Loucy (cell line): ENCODE measurements at regions not wholly inside any gene's neighbourhood (a gene's known extent, or its start where the extent isn't known, plus 50 kb on each side); places are given as distances from the start of the nearest gene placed in this dataset.
"Not testable (repeated sequence)": the region's sequence is repeated elsewhere in the genome, so short reads cannot be mapped to it uniquely, and the experiment has no call there.

Experiments used
- EZH2phosphoT487 ChIP-seq: fragments of 200-600 bp; IDR thresholded peaks from 2 replicates; pipeline ENCODE4 v1.6.1; 2018; ENCODE audit warnings: antibody characterized with exemption, mild to moderate bottlenecking, moderate library complexity, borderline replicate concordance
- TF ChIP-seq, protein P1 (sequence below): fragments of 200-600 bp; sonication (generic); conservative IDR thresholded peaks from 2 replicates; pipeline ENCODE4 v1.5.1; 2014; ENCODE audit warnings: mild to moderate bottlenecking, antibody characterized with exemption, low read length

DNA sequence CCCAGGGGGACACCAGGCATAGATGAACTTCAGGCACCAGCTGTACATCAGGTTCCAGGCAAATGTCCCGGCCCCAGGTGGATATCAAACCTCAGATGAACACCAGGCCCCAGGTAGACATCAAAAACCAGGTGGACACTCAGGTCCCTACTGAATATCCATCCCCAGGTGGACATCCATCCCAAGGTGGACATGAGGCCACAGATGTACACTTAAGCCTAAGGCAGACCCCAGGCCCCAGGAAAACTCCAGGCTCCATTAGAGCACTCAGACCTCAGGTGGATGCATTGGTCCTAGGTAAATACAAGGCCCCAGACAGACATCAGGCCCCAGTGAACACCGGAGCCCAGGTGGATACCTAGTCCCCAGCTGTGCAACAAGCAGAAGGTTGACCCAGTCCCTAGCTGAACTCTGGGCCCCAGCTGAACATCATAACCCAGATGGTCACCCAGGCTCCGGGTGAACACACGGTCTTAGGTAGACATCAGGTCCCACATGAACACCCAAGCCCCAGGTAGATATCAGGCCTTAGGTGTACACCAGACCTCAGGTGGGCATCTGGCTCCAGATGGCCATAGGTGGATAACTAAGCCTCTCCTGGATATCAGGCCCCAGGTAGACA is 1484.3 kb upstream of the TPTE start:
- TF ChIP-seq, protein P1, sequence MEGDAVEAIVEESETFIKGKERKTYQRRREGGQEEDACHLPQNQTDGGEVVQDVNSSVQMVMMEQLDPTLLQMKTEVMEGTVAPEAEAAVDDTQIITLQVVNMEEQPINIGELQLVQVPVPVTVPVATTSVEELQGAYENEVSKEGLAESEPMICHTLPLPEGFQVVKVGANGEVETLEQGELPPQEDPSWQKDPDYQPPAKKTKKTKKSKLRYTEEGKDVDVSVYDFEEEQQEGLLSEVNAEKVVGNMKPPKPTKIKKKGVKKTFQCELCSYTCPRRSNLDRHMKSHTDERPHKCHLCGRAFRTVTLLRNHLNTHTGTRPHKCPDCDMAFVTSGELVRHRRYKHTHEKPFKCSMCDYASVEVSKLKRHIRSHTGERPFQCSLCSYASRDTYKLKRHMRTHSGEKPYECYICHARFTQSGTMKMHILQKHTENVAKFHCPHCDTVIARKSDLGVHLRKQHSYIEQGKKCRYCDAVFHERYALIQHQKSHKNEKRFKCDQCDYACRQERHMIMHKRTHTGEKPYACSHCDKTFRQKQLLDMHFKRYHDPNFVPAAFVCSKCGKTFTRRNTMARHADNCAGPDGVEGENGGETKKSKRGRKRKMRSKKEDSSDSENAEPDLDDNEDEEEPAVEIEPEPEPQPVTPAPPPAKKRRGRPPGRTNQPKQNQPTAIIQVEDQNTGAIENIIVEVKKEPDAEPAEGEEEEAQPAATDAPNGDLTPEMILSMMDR: not testable (repeated sequence)
- TF ChIP-seq EZH2phosphoT487: not testable (repeated sequence)
